Hepatocyte (in vitro differentiated cells): ENCODE measurements at regions not wholly inside any gene's neighbourhood (a gene's known extent, or its start where the extent isn't known, plus 50 kb on each side); places are given as distances from the start of the nearest gene placed in this dataset.
"Not testable (repeated sequence)": the region's sequence is repeated elsewhere in the genome, so short reads cannot be mapped to it uniquely, and the experiment has no call there.

Experiments used
- DNase-seq: peaks from one replicate; pipeline ENCODE4 v3.0.0-alpha.2; 2016; ENCODE audit warnings: low spot score
- H2AFZ ChIP-seq: fragments of 200-600 bp; sonication (generic); 2 replicates; pipeline ENCODE4 v1.6.0; 2016; ENCODE audit warnings: antibody characterized with exemption, mild to moderate bottlenecking
- H3K27ac ChIP-seq: fragments of 200-600 bp; sonication (generic); 2 replicates; pipeline ENCODE4 v1.5.1; 2016; ENCODE audit warnings: mild to moderate bottlenecking
- H3K27me3 ChIP-seq: fragments of 200-600 bp; sonication (generic); 2 replicates; pipeline ENCODE4 v1.6.1; 2016
- H3K36me3 ChIP-seq: fragments of 200-600 bp; sonication (generic); replicated peaks from 2 replicates; pipeline ENCODE4 v1.5.1; 2016; ENCODE audit warnings: low read depth; ENCODE audit not compliant: insufficient read depth
- H3K4me1 ChIP-seq: fragments of 200-600 bp; sonication (generic); 2 replicates; pipeline ENCODE4 v1.5.1; 2016; ENCODE audit warnings: mild to moderate bottlenecking, moderate library complexity; ENCODE audit not compliant: insufficient read depth
- H3K4me2 ChIP-seq: fragments of 200-600 bp; sonication (generic); 2 replicates; pipeline ENCODE4 v1.6.0; 2016
- H3K4me3 ChIP-seq: fragments of 200-600 bp; sonication (generic); 2 replicates; pipeline ENCODE4 v1.5.1; 2016; ENCODE audit warnings: mild to moderate bottlenecking
- H3K79me2 ChIP-seq: fragments of 200-600 bp; sonication (generic); 2 replicates; pipeline ENCODE4 v1.6.0; 2017; ENCODE audit warnings: mild to moderate bottlenecking
- H3K9me2 ChIP-seq: fragments of 200-600 bp; sonication (generic); replicated peaks from 2 replicates; pipeline ENCODE4 v1.6.0; 2017; ENCODE audit warnings: mild to moderate bottlenecking; ENCODE audit not compliant: insufficient read depth
- H3K9me3 ChIP-seq: fragments of 200-600 bp; sonication (generic); 2 replicates; pipeline ENCODE4 v1.5.1; 2016; ENCODE audit warnings: low read depth, mild to moderate bottlenecking
- H4K20me1 ChIP-seq: fragments of 200-600 bp; sonication (generic); 2 replicates; pipeline ENCODE4 v1.6.0; 2016; ENCODE audit warnings: mild to moderate bottlenecking; ENCODE audit not compliant: insufficient read depth, poor library complexity, severe bottlenecking
- EZH2 ChIP-seq: fragments of 200-600 bp; sonication (generic); IDR thresholded peaks from 2 replicates; pipeline ENCODE4 v1.6.1; 2016; ENCODE audit warnings: antibody characterized with exemption, mild to moderate bottlenecking, borderline replicate concordance
- EZH2phosphoT487 ChIP-seq: fragments of 200-600 bp; sonication (generic); IDR thresholded peaks from one replicate; pipeline ENCODE4 v1.6.1; 2018; ENCODE audit warnings: antibody characterized with exemption, mild to moderate bottlenecking, low read depth, moderate library complexity; ENCODE audit not compliant: unreplicated experiment, severe bottlenecking
- WGBS: methylation state at CpG from one replicate; pipeline ENCODE4 v1.1.6; 2016; ENCODE audit warnings: low lambda C conversion rate; ENCODE audit errors: missing lambda C conversion rate; 5-methylcytosine and 5-hydroxymethylcytosine counted together
- TF ChIP-seq, protein P1 (sequence below): fragments of 200-600 bp; sonication (generic); IDR thresholded peaks from 2 replicates; pipeline ENCODE4 v1.5.1; 2016; ENCODE audit warnings: antibody characterized with exemption, mild to moderate bottlenecking; ENCODE audit not compliant: poor library complexity

DNA sequence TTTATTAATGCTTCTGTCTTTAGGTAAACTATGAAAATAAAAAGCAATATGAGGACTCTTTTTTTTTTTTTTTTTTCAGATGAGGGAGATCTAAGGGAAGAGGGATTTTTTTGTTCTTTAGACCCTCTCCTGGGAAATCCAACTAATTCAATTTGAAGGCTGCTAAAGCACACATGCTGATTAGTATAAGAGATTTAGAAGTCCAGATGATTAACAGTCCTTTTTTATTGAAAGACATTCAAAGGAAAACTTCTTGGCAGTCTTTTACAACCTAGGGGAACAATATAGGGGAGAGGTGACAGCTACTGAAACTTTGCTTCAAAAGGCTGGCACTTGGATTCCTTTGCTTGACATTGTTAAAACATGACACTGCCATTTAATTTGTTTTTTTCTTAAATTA lies 602.5 kb downstream of the RAPGEF2 start:
- Histone ChIP-seq H3K9me3 (no peaks in the 10 kb centered on the region), H2AFZ (no peak overlapping the region), H3K4me1 (no peaks in the 10 kb centered on the region), H3K9me2 (no peaks in the 10 kb centered on the region), H3K79me2 (no peaks in the 10 kb centered on the region), H3K4me2 (no peak overlapping the region), H3K27me3 (no peaks in the 10 kb centered on the region), H3K36me3 (no peaks in the 10 kb centered on the region), H3K27ac (no peak overlapping the region), H3K4me3 (no peak overlapping the region), H4K20me1 (no peaks in the 10 kb centered on the region)
- TF ChIP-seq EZH2 = no peak
- no peak for DNase-seq

DNA sequence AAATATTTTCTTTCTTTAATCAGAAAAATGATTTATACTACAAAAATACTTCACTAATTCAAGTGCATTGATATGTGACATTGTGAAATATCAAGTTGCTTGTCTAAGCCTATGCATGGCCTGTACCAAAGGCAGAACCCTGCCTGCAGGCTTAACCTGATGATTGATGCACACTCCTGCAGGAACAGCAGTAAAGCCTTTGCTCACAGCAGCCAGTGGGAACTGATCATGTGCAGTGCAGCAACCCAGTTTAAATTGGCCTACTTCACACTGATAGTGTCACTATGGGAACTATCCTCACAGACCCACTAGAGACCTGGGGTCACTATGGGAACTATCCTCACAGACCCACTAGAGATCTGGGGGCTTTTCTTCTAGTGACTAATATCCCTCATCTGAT lies 603.8 kb downstream of the RAPGEF2 start:
- H3K4me1 ChIP-seq = no peaks in the 10 kb centered on the region
- no peaks in the 10 kb centered on the region for H4K20me1 ChIP-seq
- H3K36me3 ChIP-seq = no peaks in the 10 kb centered on the region
- no peaks in the 10 kb centered on the region for H3K9me2 ChIP-seq
- H3K4me2 ChIP-seq = no peak overlapping the region
- H2AFZ ChIP-seq = no peak overlapping the region
- H3K4me3 ChIP-seq = no peak overlapping the region
- no peaks in the 10 kb centered on the region for H3K9me3 ChIP-seq
- no peaks in the 10 kb centered on the region for H3K27me3 ChIP-seq
- no peak for TF ChIP-seq EZH2phosphoT487
- TF ChIP-seq EZH2 = no peak
- TF ChIP-seq, protein P1, sequence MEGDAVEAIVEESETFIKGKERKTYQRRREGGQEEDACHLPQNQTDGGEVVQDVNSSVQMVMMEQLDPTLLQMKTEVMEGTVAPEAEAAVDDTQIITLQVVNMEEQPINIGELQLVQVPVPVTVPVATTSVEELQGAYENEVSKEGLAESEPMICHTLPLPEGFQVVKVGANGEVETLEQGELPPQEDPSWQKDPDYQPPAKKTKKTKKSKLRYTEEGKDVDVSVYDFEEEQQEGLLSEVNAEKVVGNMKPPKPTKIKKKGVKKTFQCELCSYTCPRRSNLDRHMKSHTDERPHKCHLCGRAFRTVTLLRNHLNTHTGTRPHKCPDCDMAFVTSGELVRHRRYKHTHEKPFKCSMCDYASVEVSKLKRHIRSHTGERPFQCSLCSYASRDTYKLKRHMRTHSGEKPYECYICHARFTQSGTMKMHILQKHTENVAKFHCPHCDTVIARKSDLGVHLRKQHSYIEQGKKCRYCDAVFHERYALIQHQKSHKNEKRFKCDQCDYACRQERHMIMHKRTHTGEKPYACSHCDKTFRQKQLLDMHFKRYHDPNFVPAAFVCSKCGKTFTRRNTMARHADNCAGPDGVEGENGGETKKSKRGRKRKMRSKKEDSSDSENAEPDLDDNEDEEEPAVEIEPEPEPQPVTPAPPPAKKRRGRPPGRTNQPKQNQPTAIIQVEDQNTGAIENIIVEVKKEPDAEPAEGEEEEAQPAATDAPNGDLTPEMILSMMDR = no peak
- DNase-seq = no peak
- H3K79me2 ChIP-seq = no peaks in the 10 kb centered on the region
- no peak overlapping the region for H3K27ac ChIP-seq

DNA sequence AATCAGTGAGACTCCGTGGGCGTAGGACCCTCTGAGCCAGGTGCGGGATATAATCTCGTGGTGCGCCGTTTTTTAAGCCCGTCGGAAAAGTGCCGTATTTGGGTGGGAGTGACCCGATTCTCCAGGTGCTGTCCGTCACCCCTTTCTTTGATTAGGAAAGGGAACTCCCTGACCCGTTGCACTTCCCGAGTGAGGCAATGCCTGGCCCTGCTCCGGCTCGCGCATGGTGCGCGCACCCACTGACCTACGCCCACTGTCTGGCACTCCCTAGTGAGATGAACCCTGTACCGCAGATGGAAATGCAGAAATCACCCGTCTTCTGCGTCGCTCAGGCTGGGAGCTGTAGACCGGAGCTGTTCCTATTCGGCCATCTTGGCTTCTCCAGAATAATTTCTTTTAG lies 612.3 kb downstream of the RAPGEF2 start:
- H3K9me3 ChIP-seq, H4K20me1 ChIP-seq, H3K36me3 ChIP-seq, H3K4me1 ChIP-seq, H3K79me2 ChIP-seq, DNase-seq, H3K4me3 ChIP-seq, H3K27ac ChIP-seq, H3K9me2 ChIP-seq, H2AFZ ChIP-seq, H3K27me3 ChIP-seq, H3K4me2 ChIP-seq: not testable (repeated sequence)
- 91% methylated on average over 24 of the region's 25 CpGs for WGBS

DNA sequence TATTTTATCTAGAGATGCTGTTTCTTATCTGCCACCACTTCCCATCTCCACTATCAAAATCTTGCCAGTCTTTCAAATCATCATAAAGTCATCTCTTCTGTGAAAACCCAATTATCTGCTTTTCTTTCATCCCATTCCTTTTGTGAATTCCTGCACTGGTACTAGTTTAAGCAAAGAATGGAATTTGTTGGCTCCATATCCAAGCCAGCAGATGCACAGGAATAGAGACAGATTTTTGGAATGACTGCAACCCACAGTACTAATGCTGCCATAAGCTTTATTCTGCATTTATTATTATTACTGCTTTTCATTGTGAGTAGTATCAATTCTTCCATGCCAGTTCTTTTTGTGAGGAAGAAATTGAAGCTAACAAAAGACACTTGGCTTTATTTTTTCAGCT lies 616.7 kb downstream of the RAPGEF2 start:
- H3K9me3 ChIP-seq = no peaks in the 10 kb centered on the region
- no peak overlapping the region for H2AFZ ChIP-seq
- no peaks in the 10 kb centered on the region for H3K36me3 ChIP-seq
- no peak for DNase-seq
- H3K27me3 ChIP-seq = no peaks in the 10 kb centered on the region
- H3K4me2 ChIP-seq = no peak overlapping the region
- H3K4me3 ChIP-seq = no peak overlapping the region
- H3K79me2 ChIP-seq = no peaks in the 10 kb centered on the region
- TF ChIP-seq, protein P1 = no peak
- no peak for TF ChIP-seq EZH2phosphoT487
- no peak for TF ChIP-seq EZH2
- no peaks in the 10 kb centered on the region for H3K9me2 ChIP-seq
- no peaks in the 10 kb centered on the region for H4K20me1 ChIP-seq
- H3K27ac ChIP-seq = no peak overlapping the region
- no peaks in the 10 kb centered on the region for H3K4me1 ChIP-seq

DNA sequence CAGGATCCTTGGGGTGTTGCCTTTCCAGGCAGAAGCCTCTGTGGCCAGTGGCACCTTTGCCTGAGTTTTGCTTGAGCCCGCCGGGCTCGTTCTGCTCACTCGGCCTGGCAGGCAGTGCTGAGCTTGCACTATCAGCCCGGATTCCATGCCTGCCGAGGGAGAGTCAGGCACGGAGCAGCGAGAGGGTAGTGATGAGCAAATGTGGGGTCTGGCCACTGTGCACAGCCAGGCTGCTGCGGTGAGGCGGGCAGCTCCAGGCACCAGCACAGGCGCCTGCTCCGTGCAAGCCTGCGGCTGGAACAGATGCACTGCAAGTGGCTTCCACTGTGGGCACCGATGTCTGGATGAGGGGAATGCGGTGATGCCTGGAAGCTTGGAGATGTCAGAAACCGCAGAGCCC lies 619.2 kb downstream of the RAPGEF2 start:
- no peak overlapping the region for H3K27ac ChIP-seq
- H4K20me1 ChIP-seq = no peaks in the 10 kb centered on the region
- WGBS = 89% methylated on average over 16 of the region's 16 CpGs

More for the DNA sequence above, 619.2 kb downstream of the RAPGEF2 start:
- no peak overlapping the region for H2AFZ ChIP-seq
- H3K4me2 ChIP-seq = no peak overlapping the region
- H3K4me3 ChIP-seq = no peak overlapping the region
- H3K9me2 ChIP-seq = no peaks in the 10 kb centered on the region
- H3K9me3 ChIP-seq = no peaks in the 10 kb centered on the region
- H3K27me3 ChIP-seq = no peaks in the 10 kb centered on the region
- H3K79me2 ChIP-seq = no peaks in the 10 kb centered on the region
- H3K36me3 ChIP-seq = no peaks in the 10 kb centered on the region
- DNase-seq = no peak
- no peaks in the 10 kb centered on the region for H3K4me1 ChIP-seq
- TF ChIP-seq, protein P1 = no peak
- no peak for TF ChIP-seq EZH2phosphoT487
- TF ChIP-seq EZH2 = no peak
